ENCODE measurements at regions not wholly inside any gene's neighbourhood (a gene's known extent, or its start where the extent isn't known, plus 50 kb on each side); places are given as distances from the start of the nearest gene placed in this dataset.

DNA sequence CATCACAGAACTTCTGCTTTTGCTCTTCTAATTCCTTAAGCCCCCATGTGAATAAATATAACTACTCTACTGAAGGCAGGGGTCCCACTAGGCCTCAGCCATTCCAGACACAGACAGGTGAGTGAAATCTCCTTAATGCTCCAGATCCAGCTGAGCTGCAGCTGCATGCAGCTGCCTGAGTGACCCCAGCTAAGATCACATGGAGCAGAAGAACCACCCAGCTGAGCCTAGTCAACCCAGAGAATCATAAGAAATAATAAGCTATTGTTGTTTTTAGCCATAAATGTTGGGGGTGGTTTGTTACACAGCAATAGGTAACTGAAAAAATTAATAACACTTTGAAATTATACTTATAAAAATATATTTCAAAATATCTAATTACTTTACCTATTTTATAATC is 220.3 kb downstream of the SIPA1L2 start:
- intact Hi-C loops (cut with micrococcal nuclease; ENCODE audit: unreplicated experiment) (no loop called here), in situ Hi-C loops (cut with HindIII; ENCODE audit: low pct_unique_long_range_greater_than_20kb, low sequenced_read_pairs) (no loop called here)
- Histone ChIP-seq H3K9me3 (ENCODE audit: control insufficient read depth, insufficient read depth, low read depth, low read length) (peaks cover 11% of the 10 kb centered on the region; the same call in 1 of the 2 replicates), H3K4me1 (ENCODE audit: control insufficient read depth, insufficient read depth, low read length) (no peaks in the 10 kb centered on the region), H3K27ac (ENCODE audit: low read length) (no peak overlapping the region), H3K36me3 (ENCODE audit: control insufficient read depth, insufficient read depth, low read length) (no peaks in the 10 kb centered on the region), H3K27me3 (ENCODE audit: control insufficient read depth, insufficient read depth, low read length) (no peaks in the 10 kb centered on the region), H3K4me3 (ENCODE audit: low read depth in 2 of 2, low read length in 2 of 2) (no peak overlapping the region)
- POLR2A ChIA-PET: no interaction called here
- no TSS peak for BruUV-seq (replicated peaks)
- DNase-seq (ENCODE audit: low read depth, low spot score) (no peak), ATAC-seq (no peak)
- TF ChIP-seq TCF7L2 (IDR thresholded peaks at IDR 0.05; ENCODE audit: low read depth, low read length): no peak
- no peak for TF ChIP-seq SIN3A (IDR thresholded peaks at IDR 0.05; ENCODE audit: borderline replicate concordance, insufficient read depth, low read depth, low read length)
- TF ChIP-seq POLR2AphosphoS5 (IDR thresholded peaks at IDR 0.05; ENCODE audit: low read depth, low read length): no peak
- TF ChIP-seq, protein P1, sequence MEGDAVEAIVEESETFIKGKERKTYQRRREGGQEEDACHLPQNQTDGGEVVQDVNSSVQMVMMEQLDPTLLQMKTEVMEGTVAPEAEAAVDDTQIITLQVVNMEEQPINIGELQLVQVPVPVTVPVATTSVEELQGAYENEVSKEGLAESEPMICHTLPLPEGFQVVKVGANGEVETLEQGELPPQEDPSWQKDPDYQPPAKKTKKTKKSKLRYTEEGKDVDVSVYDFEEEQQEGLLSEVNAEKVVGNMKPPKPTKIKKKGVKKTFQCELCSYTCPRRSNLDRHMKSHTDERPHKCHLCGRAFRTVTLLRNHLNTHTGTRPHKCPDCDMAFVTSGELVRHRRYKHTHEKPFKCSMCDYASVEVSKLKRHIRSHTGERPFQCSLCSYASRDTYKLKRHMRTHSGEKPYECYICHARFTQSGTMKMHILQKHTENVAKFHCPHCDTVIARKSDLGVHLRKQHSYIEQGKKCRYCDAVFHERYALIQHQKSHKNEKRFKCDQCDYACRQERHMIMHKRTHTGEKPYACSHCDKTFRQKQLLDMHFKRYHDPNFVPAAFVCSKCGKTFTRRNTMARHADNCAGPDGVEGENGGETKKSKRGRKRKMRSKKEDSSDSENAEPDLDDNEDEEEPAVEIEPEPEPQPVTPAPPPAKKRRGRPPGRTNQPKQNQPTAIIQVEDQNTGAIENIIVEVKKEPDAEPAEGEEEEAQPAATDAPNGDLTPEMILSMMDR (IDR thresholded peaks at IDR 0.05): no peak
- TF ChIP-seq, protein P2, sequence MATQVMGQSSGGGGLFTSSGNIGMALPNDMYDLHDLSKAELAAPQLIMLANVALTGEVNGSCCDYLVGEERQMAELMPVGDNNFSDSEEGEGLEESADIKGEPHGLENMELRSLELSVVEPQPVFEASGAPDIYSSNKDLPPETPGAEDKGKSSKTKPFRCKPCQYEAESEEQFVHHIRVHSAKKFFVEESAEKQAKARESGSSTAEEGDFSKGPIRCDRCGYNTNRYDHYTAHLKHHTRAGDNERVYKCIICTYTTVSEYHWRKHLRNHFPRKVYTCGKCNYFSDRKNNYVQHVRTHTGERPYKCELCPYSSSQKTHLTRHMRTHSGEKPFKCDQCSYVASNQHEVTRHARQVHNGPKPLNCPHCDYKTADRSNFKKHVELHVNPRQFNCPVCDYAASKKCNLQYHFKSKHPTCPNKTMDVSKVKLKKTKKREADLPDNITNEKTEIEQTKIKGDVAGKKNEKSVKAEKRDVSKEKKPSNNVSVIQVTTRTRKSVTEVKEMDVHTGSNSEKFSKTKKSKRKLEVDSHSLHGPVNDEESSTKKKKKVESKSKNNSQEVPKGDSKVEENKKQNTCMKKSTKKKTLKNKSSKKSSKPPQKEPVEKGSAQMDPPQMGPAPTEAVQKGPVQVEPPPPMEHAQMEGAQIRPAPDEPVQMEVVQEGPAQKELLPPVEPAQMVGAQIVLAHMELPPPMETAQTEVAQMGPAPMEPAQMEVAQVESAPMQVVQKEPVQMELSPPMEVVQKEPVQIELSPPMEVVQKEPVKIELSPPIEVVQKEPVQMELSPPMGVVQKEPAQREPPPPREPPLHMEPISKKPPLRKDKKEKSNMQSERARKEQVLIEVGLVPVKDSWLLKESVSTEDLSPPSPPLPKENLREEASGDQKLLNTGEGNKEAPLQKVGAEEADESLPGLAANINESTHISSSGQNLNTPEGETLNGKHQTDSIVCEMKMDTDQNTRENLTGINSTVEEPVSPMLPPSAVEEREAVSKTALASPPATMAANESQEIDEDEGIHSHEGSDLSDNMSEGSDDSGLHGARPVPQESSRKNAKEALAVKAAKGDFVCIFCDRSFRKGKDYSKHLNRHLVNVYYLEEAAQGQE (IDR thresholded peaks at IDR 0.05; ENCODE audit: insufficient read depth in 1 of 2, low read depth in 2 of 2, low read length in 1 of 2): no peak
- CTCF ChIA-PET: no interaction called here

DNA sequence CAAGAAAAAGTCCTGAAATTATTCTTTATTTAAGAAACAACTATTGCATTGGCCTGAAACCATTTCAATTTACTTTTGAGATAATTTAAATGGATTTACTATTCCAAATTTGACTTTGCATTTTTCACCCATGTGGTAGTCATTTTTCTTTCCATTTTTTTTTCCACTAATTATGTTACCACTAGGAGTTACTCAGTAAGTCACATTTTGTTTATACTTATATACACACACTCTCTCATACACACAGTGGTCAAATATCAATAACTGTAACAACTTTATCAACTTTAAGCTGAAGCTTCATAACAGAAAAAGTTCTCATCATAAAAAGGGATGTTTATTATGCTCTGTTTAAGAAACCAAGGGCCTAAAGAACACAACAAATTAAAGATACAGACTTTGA is 222.8 kb downstream of the SIPA1L2 start:
- Histone ChIP-seq H3K36me3 (ENCODE audit: control insufficient read depth, insufficient read depth, low read length) (no peaks in the 10 kb centered on the region), H3K9me3 (ENCODE audit: control insufficient read depth, insufficient read depth, low read depth, low read length) (peaks cover 11% of the 10 kb centered on the region; the same call in 1 of the 2 replicates), H3K4me1 (ENCODE audit: control insufficient read depth, insufficient read depth, low read length) (no peaks in the 10 kb centered on the region), H3K27ac (ENCODE audit: low read length) (no peak overlapping the region), H3K27me3 (ENCODE audit: control insufficient read depth, insufficient read depth, low read length) (no peaks in the 10 kb centered on the region), H3K4me3 (ENCODE audit: low read depth in 2 of 2, low read length in 2 of 2) (no peak overlapping the region)
- ChIA-PET CTCF (interaction anchor here (0.6 kb wide), 1 partner anchor 17 kb away, joined by 3 read pairs; no protein-coding TSS in a partner anchor), POLR2A (no interaction called here)
- DNase-seq (ENCODE audit: low read depth, low spot score): no peak
- ATAC-seq: no peak
- TF ChIP-seq TCF7L2 (IDR thresholded peaks at IDR 0.05; ENCODE audit: low read depth, low read length): no peak
- no peak for TF ChIP-seq SIN3A (IDR thresholded peaks at IDR 0.05; ENCODE audit: borderline replicate concordance, insufficient read depth, low read depth, low read length)
- TF ChIP-seq, protein P2 (IDR thresholded peaks at IDR 0.05; ENCODE audit: insufficient read depth in 1 of 2, low read depth in 2 of 2, low read length in 1 of 2): no peak
- no peak for TF ChIP-seq POLR2AphosphoS5 (IDR thresholded peaks at IDR 0.05; ENCODE audit: low read depth, low read length)
- TF ChIP-seq, protein P1 (IDR thresholded peaks at IDR 0.05): no peak
- BruUV-seq (replicated peaks): no TSS peak
- intact Hi-C loops (cut with micrococcal nuclease; ENCODE audit: unreplicated experiment): no loop called here
- in situ Hi-C loops (cut with HindIII; ENCODE audit: low pct_unique_long_range_greater_than_20kb, low sequenced_read_pairs): no loop called here
